IMR-90 (cell line): ENCODE measurements at regions not wholly inside any gene's neighbourhood (a gene's known extent, or its start where the extent isn't known, plus 50 kb on each side); places are given as distances from the start of the nearest gene placed in this dataset.

Experiments
- ATAC-seq: fragments of 200-7000 bp; cut with Tn5 transposase; 2 replicates; pipeline ENCODE4 v1.9.1; 2020; ENCODE audit warnings: low read depth, mild to moderate bottlenecking, moderate library complexity
- BruUV-seq: library from RNA; stranded (reverse); fragments of 400-500 nt; replicated peaks from 2 replicates; lab custom pipeline; 2021; lab: Mats Ljungman, UMichigan
- CTCF ChIA-PET: fragments of 300-600 bp; formaldehyde crosslinking; extraction: SDS; loops from one replicate; lab custom pipeline; 2021; ENCODE audit warnings: antibody characterized with exemption; lab: Yijun Ruan, JAX
- POLR2A ChIA-PET: fragments of 300-600 bp; sonication (Branson Sonifier 250); formaldehyde crosslinking; loops from one replicate; lab custom pipeline; 2022; ENCODE audit warnings: antibody characterized with exemption; ENCODE audit not compliant: unreplicated experiment; lab: Charles Lee
- DNase-seq: peaks from one replicate; pipeline ENCODE4 v3.0.0; 2013
- H2AFZ ChIP-seq: replicated peaks from 2 replicates; pipeline ENCODE3; 2013; ENCODE audit warnings: low read length, mild to moderate bottlenecking; ENCODE audit not compliant: poor library complexity
- H2AK5ac ChIP-seq: 2 replicates; pipeline ENCODE4 v1.6.1; 2013; ENCODE audit warnings: low read depth, low read length, inconsistent platforms
- H2AK9ac ChIP-seq: replicated peaks from 2 replicates; pipeline ENCODE3; 2013; ENCODE audit warnings: mild to moderate bottlenecking, low read depth, low read length, moderate library complexity; ENCODE audit not compliant: poor library complexity
- H2BK120ac ChIP-seq: 2 replicates; pipeline ENCODE4 v1.6.1; 2013; ENCODE audit warnings: low read depth, low read length, inconsistent platforms
- H2BK15ac ChIP-seq: 3 replicates; pipeline ENCODE4 v1.6.1; 2013; ENCODE audit warnings: low read depth, low read length, inconsistent platforms
- H2BK20ac ChIP-seq: 2 replicates; pipeline ENCODE4 v1.6.1; 2013; ENCODE audit warnings: low read depth, mild to moderate bottlenecking, inconsistent platforms, low read length, moderate library complexity
- H2BK5ac ChIP-seq: 2 replicates; pipeline ENCODE4 v1.6.1; 2013; ENCODE audit warnings: mild to moderate bottlenecking, low read depth, low read length, inconsistent platforms; ENCODE audit not compliant: poor library complexity, severe bottlenecking
- H3K14ac ChIP-seq: replicated peaks from 2 replicates; pipeline ENCODE4 v1.6.1; 2013; ENCODE audit warnings: low read depth, low read length, inconsistent platforms
- H3K18ac ChIP-seq: 2 replicates; pipeline ENCODE4 v1.6.1; 2013; ENCODE audit warnings: low read depth, low read length, control low read depth
- H3K23ac ChIP-seq: 2 replicates; pipeline ENCODE4 v1.6.1; 2013; ENCODE audit warnings: low read depth, low read length, inconsistent platforms
- H3K27ac ChIP-seq: 2 replicates; pipeline ENCODE4 v1.5.1; 2013; ENCODE audit warnings: mild to moderate bottlenecking, control low read depth, low read length; ENCODE audit not compliant: insufficient read depth
- H3K27me3 ChIP-seq: 2 replicates; pipeline ENCODE4 v1.6.1; 2013; ENCODE audit warnings: low read length; ENCODE audit not compliant: control insufficient read depth, insufficient read depth
- H3K36me3 ChIP-seq: 2 replicates; pipeline ENCODE4 v1.6.1; 2013; ENCODE audit warnings: low read length, mixed read lengths; ENCODE audit not compliant: control insufficient read depth, insufficient read depth
- H3K4ac ChIP-seq: 2 replicates; pipeline ENCODE4 v1.6.1; 2013; ENCODE audit warnings: low read depth, low read length, inconsistent platforms
- H3K4me1 ChIP-seq: 2 replicates; pipeline ENCODE4 v1.6.1; 2013; ENCODE audit warnings: low read length, mixed read lengths; ENCODE audit not compliant: control insufficient read depth, insufficient read depth
- H3K4me2 ChIP-seq: 2 replicates; pipeline ENCODE4 v1.6.1; 2013; ENCODE audit warnings: low read depth, mild to moderate bottlenecking, control low read depth, low read length, moderate library complexity
- H3K4me3 ChIP-seq: 2 replicates; pipeline ENCODE4 v1.5.1; 2013; ENCODE audit warnings: low read depth, mild to moderate bottlenecking, control low read depth, low read length, moderate library complexity; ENCODE audit not compliant: insufficient read depth
- H3K56ac ChIP-seq: 2 replicates; pipeline ENCODE4 v1.6.1; 2013; ENCODE audit warnings: low read length, inconsistent platforms; ENCODE audit not compliant: insufficient read depth; ENCODE audit errors: extremely low read depth
- H3K79me1 ChIP-seq, 2 experiments: 2 replicates each; pipeline ENCODE4 v1.6.1; 2013; ENCODE audit warnings: low read length in 2 of 2, inconsistent platforms in 1 of 2, low read depth in 1 of 2
- H3K9ac ChIP-seq: 2 replicates; pipeline ENCODE4 v1.6.1; 2013; ENCODE audit warnings: low read depth, low read length, control low read depth
- H3K9me1 ChIP-seq: 2 replicates; pipeline ENCODE4 v1.6.1; 2013; ENCODE audit warnings: low read length, inconsistent platforms; ENCODE audit not compliant: insufficient read depth
- H3K9me3 ChIP-seq: 2 replicates; pipeline ENCODE4 v1.6.1; 2013; ENCODE audit warnings: low read length; ENCODE audit not compliant: control insufficient read depth, insufficient read depth
- H4K20me1 ChIP-seq: 2 replicates; pipeline ENCODE4 v1.6.1; 2013; ENCODE audit warnings: low read length, inconsistent platforms; ENCODE audit not compliant: insufficient read depth
- H4K5ac ChIP-seq: 2 replicates; pipeline ENCODE4 v1.6.1; 2013; ENCODE audit warnings: mild to moderate bottlenecking, low read depth, low read length, control low read depth
- H4K8ac ChIP-seq, 2 experiments: 2 replicates each; pipeline ENCODE4 v1.6.1; 2013; ENCODE audit warnings: low read depth in 2 of 2, low read length in 2 of 2, control low read depth in 1 of 2, inconsistent platforms in 1 of 2
- H4K91ac ChIP-seq: 2 replicates; pipeline ENCODE4 v1.6.1; 2013; ENCODE audit warnings: low read depth, low read length, inconsistent platforms; ENCODE audit not compliant: insufficient read depth
- BHLHE40 ChIP-seq: fragments of 150-350 bp; IDR thresholded peaks from 2 replicates; pipeline ENCODE4 v1.6.1; 2016; ENCODE audit warnings: mild to moderate bottlenecking, low read depth, low read length
- CEBPB ChIP-seq: IDR thresholded peaks from 2 replicates; pipeline ENCODE4 v1.6.1; 2012; ENCODE audit warnings: low read depth, low read length, improper control_type of control experiment
- CHD1 ChIP-seq: IDR thresholded peaks from 2 replicates; pipeline ENCODE4 v1.6.1; 2012; ENCODE audit warnings: low read depth, low read length, improper control_type of control experiment
- CTCF ChIP-seq: conservative IDR thresholded peaks from 2 replicates; pipeline ENCODE4 v1.5.1; 2012; ENCODE audit warnings: mild to moderate bottlenecking, low read depth, low read length, improper control_type of control experiment
- ELK1 ChIP-seq: fragments of 150-350 bp; IDR thresholded peaks from 2 replicates; pipeline ENCODE4 v1.6.1; 2016; ENCODE audit warnings: low read depth, mild to moderate bottlenecking, low read length, moderate library complexity, borderline replicate concordance
- FOS ChIP-seq: fragments of 150-350 bp; IDR thresholded peaks from 2 replicates; pipeline ENCODE4 v1.6.1; 2016; ENCODE audit warnings: low read depth, low read length
- MAFK ChIP-seq: IDR thresholded peaks from 2 replicates; pipeline ENCODE4 v1.6.1; 2012; ENCODE audit warnings: low read depth, low read length, improper control_type of control experiment
- MAZ ChIP-seq: IDR thresholded peaks from 2 replicates; pipeline ENCODE4 v1.6.1; 2012; ENCODE audit warnings: low read depth, mild to moderate bottlenecking, low read length, improper control_type of control experiment, moderate library complexity, borderline replicate concordance
- MXI1 ChIP-seq: IDR thresholded peaks from 2 replicates; pipeline ENCODE4 v1.6.1; 2012; ENCODE audit warnings: low read depth, mild to moderate bottlenecking, low read length, moderate library complexity, borderline replicate concordance
- NFE2L2 ChIP-seq: fragments of 150-350 bp; IDR thresholded peaks from 2 replicates; pipeline ENCODE4 v1.6.1; 2016; ENCODE audit warnings: low read depth, mild to moderate bottlenecking, low read length
- POLR2A ChIP-seq: IDR thresholded peaks from 2 replicates; pipeline ENCODE4 v1.6.1; 2012; ENCODE audit warnings: mild to moderate bottlenecking, low read depth, low read length
- RAD21 ChIP-seq: IDR thresholded peaks from 2 replicates; pipeline ENCODE4 v1.6.1; 2012; ENCODE audit warnings: low read length, improper control_type of control experiment
- RCOR1 ChIP-seq: IDR thresholded peaks from 2 replicates; pipeline ENCODE4 v1.6.1; 2012; ENCODE audit warnings: mild to moderate bottlenecking, low read length, improper control_type of control experiment; ENCODE audit not compliant: insufficient replicate concordance
- RFX5 ChIP-seq: IDR thresholded peaks from 2 replicates; pipeline ENCODE4 v1.8.0; 2012; ENCODE audit warnings: low read depth, mild to moderate bottlenecking, low read length, moderate library complexity
- SMC3 ChIP-seq: fragments of 150-350 bp; IDR thresholded peaks from 2 replicates; pipeline ENCODE4 v1.6.1; 2016; ENCODE audit warnings: low read depth, mild to moderate bottlenecking, antibody characterized with exemption, low read length, moderate library complexity
- USF2 ChIP-seq: fragments of 150-350 bp; IDR thresholded peaks from 2 replicates; pipeline ENCODE4 v1.6.1; 2017; ENCODE audit warnings: mild to moderate bottlenecking, antibody characterized with exemption, low read length, low read depth
- WGBS, 2 experiments: methylation state at CpG; one replicate each; pipeline versions ENCODE4 v1.1.5 to v1.1.7; 2013; ENCODE audit warnings: missing lambda C conversion rate in 2 of 2; ENCODE audit not compliant: insufficient read length in 1 of 2; ENCODE audit errors: extremely low coverage in 2 of 2; 5-methylcytosine and 5-hydroxymethylcytosine counted together
- dilution Hi-C: fragments of 300-500 bp; cut with HindIII; formaldehyde crosslinking; loops from one replicate; pipeline ENCODE4 v1.14.3; 2018; ENCODE audit warnings: low sequenced_read_pairs; ENCODE audit not compliant: unreplicated experiment
- in situ Hi-C: fragments of 300-500 bp; cut with MboI; formaldehyde crosslinking; loops from 3 replicates; pipeline ENCODE4 v1.14.3; 2019; ENCODE audit warnings: low sequenced_read_pairs, inconsistent platforms, mixed read lengths
- intact Hi-C: fragments of 100-400 bp; cut with micrococcal nuclease; formaldehyde crosslinking; loops from 2 replicates; pipeline ENCODE4 v1.10.0; 2022

GRCh38 chr5:40106847-40107246 lies 572.9 kb upstream of the PTGER4 start:
- POLR2A ChIA-PET = no interaction called here
- dilution Hi-C loops (no loop called here), in situ Hi-C loops (no loop called here), intact Hi-C loops (no loop called here)
- no peak overlapping the region for H2AK5ac ChIP-seq
- no peaks in the 10 kb centered on the region for H3K4me1 ChIP-seq
- H2BK15ac ChIP-seq = no peak overlapping the region
- WGBS, 2 experiments = no CpG with 5 or more reads among the region's 2 CpGs
- no peak overlapping the region for H3K9ac ChIP-seq
- H2BK20ac ChIP-seq = no peak overlapping the region
- no peak overlapping the region for H2BK5ac ChIP-seq
- H3K18ac ChIP-seq = no peak overlapping the region
- no peak overlapping the region for H2BK120ac ChIP-seq
- H3K9me1 ChIP-seq = no peaks in the 10 kb centered on the region
- no peak overlapping the region for H4K8ac ChIP-seq
- H3K36me3 ChIP-seq = no peaks in the 10 kb centered on the region
- H4K91ac ChIP-seq = no peak overlapping the region
- H4K5ac ChIP-seq = no peak overlapping the region
- H3K79me1 ChIP-seq = no peaks in the 10 kb centered on the region
- DNase-seq (no peak), ATAC-seq (no peak)
- H3K4ac ChIP-seq = no peak overlapping the region
- BruUV-seq = no TSS peak
- CTCF ChIA-PET = no interaction called here
- H2AFZ ChIP-seq = no peak overlapping the region
- no peak overlapping the region for H3K27ac ChIP-seq
- H4K20me1 ChIP-seq = no peaks in the 10 kb centered on the region
- no peak overlapping the region for H3K4me3 ChIP-seq
- no peak for TF ChIP-seq MXI1
- TF ChIP-seq RFX5 = no peak
- no peak for TF ChIP-seq BHLHE40
- no peak for TF ChIP-seq RAD21
- no peak for TF ChIP-seq SMC3
- no peak for TF ChIP-seq CEBPB
- no peak for TF ChIP-seq FOS
- no peak for TF ChIP-seq NFE2L2
- TF ChIP-seq RCOR1 = no peak
- no peak for TF ChIP-seq POLR2A
- no peak for TF ChIP-seq ELK1
- no peak for TF ChIP-seq MAZ
- TF ChIP-seq CTCF = no peak
- TF ChIP-seq CHD1 = no peak
- no peak for TF ChIP-seq MAFK
- no peak for TF ChIP-seq USF2
- no peak overlapping the region for H3K4me2 ChIP-seq
- no peak overlapping the region for H3K56ac ChIP-seq
- no peak overlapping the region for H3K23ac ChIP-seq
- no peak overlapping the region for H2AK9ac ChIP-seq
- no peaks in the 10 kb centered on the region for H3K27me3 ChIP-seq
- no peaks in the 10 kb centered on the region for H3K9me3 ChIP-seq
- H3K14ac ChIP-seq = no peak overlapping the region
